GF-D8 (cell line): ENCODE measurements at regions not wholly inside any gene's neighbourhood (a gene's known extent, or its start where the extent isn't known, plus 50 kb on each side); places are given as distances from the start of the nearest gene placed in this dataset.
"Not testable (repeated sequence)": the region's sequence is repeated elsewhere in the genome, so short reads cannot be mapped to it uniquely, and the experiment has no call there.

ENCODE experiments used
- DNase-seq: peaks from one replicate; lab custom pipeline; 2025; lab: John Stamatoyannopoulos, UW

DNA sequence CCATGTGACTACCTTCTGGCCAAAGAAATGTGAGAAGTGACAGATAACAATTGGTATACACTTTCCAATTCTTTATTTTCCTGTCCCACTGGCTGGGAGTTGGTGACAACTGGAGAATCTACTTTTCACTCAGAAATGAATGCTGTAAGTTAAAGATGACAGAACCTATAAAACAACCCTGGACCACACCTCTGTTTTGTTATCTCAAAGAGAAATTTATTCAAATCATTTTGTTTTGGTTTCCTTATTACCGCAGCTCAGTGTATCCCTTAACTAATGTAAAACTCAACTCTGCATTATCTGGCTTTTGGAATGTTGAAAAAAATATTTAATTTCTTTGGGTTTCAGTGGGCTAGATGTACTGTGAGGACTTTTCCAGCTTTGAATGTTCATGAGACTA lies 469.8 kb downstream of the PCDH7 start:
- DNase-seq = no peak

DNA sequence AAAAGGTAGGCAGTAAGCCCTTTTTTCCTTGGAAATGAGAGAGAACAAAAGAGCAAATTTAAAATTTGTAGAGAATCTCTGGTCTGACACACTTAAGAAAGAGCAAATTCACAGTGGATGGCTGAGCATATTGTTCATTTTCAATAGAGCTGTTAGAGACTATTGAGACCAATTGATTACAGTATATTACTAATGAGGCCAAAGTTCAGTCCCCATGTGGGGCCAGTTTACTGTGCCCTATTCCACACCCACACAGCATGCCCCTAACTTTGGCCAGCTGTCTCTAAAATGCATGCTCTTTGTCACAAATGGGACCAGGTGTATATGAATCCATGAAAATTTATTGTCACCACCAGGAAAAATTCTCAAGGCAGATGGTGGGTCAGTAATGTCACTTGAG lies 470.5 kb downstream of the PCDH7 start:
- DNase-seq = no peak

DNA sequence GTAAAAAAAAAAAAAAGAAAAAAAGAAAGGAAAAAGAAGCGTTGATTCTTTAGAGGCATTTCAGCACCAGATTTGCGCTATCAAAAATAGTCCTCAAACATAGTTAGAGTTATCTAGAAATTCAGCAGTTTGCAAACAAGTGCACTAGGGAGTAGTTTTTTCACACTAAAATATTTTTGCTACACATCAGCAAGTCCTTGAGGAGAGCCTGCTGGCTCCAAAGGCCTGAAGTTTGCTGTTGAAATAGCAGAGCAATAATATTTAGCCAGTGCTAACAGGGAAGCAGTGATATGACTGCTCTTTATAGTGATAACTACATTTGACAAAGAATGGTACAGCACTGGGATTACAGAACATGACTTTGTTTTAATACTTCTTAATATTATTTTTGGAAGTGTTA lies 472.2 kb downstream of the PCDH7 start:
- no peak for DNase-seq

GRCh38 chr4:31193521-31193920 lies 473.4 kb downstream of the PCDH7 start:
- DNase-seq = no peak

GRCh38 chr4:31194823-31195222 lies 474.7 kb downstream of the PCDH7 start:
- no peak for DNase-seq

DNA sequence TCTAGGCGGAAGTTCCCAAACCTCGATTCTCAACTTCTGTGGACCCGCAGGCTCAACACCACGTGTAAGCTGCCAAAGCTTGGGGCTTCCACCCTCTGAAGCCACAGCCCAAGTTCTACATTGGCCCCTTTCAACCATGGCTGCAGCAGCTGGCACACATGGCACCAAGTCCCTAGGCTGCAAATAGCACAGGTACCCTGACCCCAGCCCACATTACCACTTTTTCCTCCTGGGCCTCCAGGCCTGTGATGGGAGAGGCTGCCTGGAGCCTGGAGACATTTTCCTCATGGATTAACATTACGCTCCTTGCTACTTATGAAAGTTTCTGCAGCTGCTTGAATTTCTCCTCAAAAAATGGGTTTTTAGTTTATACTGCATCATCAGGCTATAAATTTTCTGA lies 479.5 kb downstream of the PCDH7 start:
- no peak for DNase-seq

DNA sequence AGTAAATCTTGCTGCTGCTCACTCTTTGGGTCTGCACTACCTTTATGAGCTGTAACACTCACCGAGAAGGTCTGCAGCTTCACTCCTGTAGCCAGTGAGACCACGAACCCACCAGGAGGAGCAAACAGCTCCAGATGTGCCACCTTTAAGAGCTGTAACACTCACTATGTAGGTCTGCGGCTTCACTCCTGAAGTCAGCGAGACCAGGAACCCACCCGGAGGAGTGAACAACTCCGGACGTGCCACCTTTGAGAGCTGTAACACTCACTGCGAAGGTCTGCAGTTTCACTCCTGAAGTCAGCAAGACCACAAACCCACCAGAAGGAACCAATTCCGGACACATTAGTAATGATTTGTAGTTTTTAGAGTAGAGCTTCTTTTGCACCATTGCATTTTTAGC lies 481.9 kb downstream of the PCDH7 start:
- not testable (repeated sequence) for DNase-seq

DNA sequence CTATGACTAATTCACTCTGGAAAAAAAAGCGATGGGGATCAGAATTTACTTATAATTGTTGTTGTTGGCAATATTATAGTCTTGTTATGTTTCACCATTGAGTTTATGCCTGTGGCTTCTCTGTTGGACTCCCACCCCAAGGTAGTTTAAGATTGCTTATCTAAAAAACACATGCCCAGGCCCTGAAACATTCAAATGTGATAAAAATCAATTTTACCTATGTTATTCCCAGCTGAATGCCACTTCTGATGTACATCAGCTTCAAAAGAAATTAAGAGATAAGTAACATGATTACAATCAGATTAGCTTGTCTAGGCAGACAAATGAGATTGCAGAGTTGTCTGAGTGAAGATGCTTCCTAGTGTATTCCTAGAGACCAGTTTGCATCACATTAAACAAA lies 484.7 kb downstream of the PCDH7 start:
- DNase-seq = no peak

- DNase-seq = no peak
Observed at GRCh38 chr4:31220921-31221320, 500.8 kb downstream of the PCDH7 start.

DNA sequence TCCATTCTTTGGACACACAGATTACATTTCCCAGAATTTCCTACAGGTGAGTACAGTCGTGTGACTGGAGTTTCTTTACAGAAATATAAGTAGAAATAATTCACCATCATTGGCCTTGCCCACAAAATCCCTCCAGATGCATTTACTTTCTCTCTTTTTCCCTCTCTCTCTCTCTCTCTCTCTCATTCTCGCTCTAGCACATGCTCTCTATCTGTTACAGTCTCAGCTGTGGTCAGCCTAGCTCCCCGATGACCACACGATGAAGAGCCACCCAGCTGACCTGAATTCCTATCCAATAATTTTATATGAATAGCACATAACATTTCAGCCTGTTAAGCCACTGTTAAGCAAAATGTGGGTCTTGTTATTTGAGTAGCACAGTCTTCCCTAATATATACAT lies 507.9 kb downstream of the PCDH7 start:
- DNase-seq = no peak

- no peak for DNase-seq
Observed at GRCh38 chr4:31230594-31230993, 510.4 kb downstream of the PCDH7 start.

DNA sequence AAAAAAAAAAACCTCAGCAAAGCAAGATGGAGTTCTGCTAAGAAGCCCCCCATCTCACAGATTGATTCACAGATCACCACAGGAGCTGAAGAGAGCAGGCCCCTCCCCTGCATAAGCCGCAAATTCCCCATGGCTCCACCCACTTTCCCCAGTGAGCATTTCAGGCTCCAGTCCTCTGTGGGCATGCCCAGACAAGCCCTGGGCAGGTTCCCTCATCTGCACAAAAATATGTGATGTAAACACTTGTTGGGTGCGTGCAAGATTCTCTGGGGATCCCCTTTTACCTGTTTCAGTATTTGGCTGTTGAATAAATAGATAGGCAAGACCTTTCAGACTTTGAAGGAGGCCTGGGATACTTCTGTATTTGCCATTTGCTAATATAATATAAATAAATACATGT lies 514.3 kb downstream of the PCDH7 start:
- no peak for DNase-seq

GRCh38 chr4:31234901-31235300 lies 514.7 kb downstream of the PCDH7 start:
- DNase-seq = no peak

DNA sequence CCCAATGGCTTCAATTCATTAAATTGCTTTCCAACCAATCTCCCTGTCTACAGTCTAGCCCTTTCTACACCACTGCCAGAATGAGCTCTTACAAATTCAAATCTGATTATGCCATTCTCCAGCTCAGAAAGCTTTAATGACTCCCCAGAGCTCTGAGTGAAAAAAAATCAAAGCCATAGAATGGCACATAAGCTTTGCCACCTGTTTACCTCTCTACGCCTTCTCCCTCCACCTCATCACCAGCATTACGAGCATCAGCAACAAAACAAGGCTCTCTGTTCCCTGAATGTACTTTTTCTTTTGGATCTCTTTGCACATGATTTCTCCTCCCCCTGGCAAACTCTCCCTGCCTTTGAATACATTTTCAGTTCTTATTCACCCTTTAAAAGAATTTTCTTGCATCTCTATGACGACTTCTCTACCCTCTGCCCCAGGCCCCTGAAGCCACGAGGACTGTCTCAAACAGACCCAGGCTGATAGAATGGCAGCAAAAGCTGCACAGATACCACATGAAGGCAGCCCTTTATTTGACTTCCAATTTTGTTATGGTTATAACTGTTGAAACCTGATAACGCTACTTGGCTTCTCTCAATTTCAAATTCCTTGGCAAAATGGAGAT lies 516.0 kb downstream of the PCDH7 start:
- DNase-seq = no peak

DNA sequence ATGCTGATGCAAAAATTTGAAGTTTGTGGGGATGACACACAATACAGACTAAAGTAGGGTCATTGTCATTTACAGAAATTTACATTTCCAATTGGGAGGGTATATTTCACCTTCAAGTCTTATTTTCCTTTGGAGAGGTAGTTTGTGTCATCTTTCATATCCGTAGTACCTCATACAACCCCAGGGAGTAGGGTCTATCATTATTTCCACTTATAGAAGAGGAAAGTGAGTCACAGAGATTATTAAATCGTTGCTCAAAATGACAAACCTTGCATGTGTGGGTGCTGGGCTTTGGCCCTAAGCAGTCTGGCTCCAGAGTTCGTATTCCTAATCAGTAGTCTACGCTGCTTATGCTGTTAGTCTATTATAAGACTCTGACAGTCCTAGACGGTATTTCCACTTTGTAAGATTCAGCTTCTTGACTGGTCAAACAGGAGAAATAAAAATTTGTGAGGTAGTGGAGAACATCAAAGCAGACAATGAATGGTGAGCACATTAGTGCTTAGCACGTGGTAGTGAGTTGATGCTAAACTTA lies 516.5 kb downstream of the PCDH7 start:
- no peak for DNase-seq

GRCh38 chr4:31237233-31237632 lies 517.1 kb downstream of the PCDH7 start:
- DNase-seq = no peak

GRCh38 chr4:31239886-31240285 lies 519.7 kb downstream of the PCDH7 start:
- no peak for DNase-seq

GRCh38 chr4:31241504-31242106 lies 521.4 kb downstream of the PCDH7 start:
- no peak for DNase-seq

GRCh38 chr4:31246856-31247255 lies 526.7 kb downstream of the PCDH7 start:
- DNase-seq = no peak

DNA sequence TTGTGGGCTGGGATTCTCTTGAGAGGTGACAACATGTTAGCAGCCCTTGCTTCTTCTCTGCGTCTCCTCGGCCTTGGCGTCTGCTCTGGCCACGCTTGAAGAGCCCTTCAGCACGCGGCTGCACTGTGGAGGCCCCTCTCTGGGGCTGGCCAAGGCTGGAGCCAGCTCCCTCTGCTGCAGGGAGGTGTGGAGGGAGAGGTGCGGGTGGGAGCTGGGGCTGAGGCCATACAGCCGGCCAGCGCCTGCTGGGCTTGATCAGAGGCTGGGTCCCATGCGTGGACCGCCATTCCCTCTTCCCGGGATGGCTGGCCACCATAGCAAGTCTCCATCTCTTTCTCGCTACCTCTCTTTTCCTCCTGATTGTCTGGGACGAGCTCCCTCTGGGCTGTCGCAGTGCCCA lies 539.0 kb downstream of the PCDH7 start:
- no peak for DNase-seq

- DNase-seq = no peak
Observed at GRCh38 chr4:31261632-31262031, 541.5 kb downstream of the PCDH7 start.

DNA sequence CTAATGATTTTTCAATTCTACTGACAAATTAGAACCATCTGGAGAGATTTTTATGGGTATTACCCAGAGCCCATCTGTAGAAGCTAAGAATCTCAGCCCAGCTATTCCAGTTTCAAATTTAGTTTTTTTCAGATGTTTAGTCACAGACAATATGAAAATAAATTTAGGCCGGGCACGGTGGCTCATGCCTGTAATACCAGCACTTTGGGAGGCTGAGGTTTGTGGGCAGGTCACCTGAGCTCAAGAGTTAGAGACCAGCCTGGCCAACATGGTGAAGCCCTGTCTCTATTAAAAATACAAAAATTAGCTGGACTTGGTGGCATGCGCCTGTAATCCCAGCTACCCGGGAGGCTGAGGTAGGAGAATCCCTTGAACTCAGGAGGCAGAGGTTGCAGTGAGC lies 545.9 kb downstream of the PCDH7 start:
- not testable (repeated sequence) for DNase-seq

DNA sequence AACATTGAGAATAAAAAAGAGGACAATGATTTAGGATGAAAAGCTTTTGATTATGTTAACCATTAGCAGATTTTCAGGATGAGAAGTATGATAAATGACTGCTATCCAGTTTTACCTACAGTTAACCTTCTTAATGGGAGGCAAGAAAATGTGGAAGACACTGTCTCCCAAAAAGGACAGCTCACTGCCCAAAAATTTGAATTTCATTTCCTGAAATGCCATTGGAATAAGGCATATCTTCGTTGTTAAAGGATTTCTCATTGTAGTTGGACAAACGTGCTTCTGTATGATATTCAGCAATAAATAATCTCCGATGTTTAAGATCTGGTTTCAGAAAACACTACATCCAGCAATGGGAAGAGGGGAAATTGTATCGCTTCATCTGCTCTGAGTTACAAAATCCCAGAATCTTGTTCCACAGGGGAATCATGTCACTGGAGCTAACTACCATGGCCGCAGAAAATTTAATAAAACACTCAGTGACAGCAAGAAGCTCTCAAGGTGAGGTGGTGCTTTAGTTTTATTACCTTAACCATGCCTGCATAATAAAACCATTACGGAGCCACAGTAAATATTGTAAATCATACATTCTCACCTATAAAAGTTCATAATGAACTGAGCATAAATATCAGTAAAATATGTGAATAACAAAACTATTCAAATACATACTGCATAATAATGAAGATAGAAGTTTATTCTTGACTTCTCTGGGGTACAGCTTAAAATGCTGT lies 552.3 kb downstream of the PCDH7 start:
- DNase-seq = no peak
